ENCODE measurements at regions not wholly inside any gene's neighbourhood (a gene's known extent, or its start where the extent isn't known, plus 50 kb on each side); places are given as distances from the start of the nearest gene placed in this dataset.

GRCh38 chr16:5738586-5738985 lies 641.0 kb upstream of the EEF2KMT start:
- Histone ChIP-seq H3K27me3 (no peaks in the 10 kb centered on the region), H3K9me3 (no peaks in the 10 kb centered on the region), H3K4me3 (no peak overlapping the region), H3K4me1 (no peaks in the 10 kb centered on the region), H3K36me3 (ENCODE audit: low read depth, missing control alignments) (no peaks in the 10 kb centered on the region), H3K27ac (no peak overlapping the region)
- intact Hi-C loops (cut with DNase I; ENCODE audit: low total_unique reads): no loop called here
- TF ChIP-seq CTCF (IDR thresholded peaks at IDR 0.05) (no peak), POLR2A (IDR thresholded peaks at IDR 0.05) (no peak)
- WGBS, 2 donors: 36 to 56% methylated on average over 1 of the region's 1 CpG
- no peak for DNase-seq

DNA sequence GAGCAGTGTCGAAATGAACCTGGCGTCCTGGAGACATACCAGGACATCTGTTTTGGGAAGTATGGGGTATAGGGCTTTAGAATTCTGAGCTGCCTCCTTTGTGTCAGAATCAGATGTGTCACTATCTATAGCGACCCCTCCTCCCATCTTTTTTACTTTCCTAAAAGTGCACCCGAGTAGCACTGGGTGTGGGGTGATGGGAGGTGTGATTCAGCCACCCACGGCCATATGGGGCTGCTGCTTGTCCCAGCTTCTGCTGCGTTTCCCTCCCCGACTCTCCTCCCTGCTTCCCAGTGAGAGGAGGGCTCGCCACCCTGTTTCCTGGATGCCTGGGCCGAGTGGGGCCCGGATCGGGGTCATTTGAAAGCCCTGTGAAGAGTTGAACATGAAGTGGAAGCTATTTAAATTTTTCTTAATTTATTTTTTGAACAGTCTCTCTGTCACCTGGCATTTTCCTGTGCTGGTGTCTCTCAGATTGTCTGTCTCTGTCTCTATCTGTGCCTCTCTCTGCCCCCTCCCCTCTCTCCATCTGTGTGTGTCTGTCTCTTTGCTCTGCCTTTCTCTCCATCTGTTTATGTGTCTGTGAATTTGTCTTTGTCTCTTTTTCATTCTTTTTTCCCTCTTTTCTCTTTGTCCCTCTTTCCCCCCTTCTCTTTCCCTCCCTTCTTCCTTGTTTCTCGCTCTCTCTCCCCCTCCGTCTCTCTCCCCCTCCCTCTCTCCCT lies 638.8 kb upstream of the EEF2KMT start:
- H3K4me3 ChIP-seq: no peak overlapping the region
- TF ChIP-seq CTCF (IDR thresholded peaks at IDR 0.05) (no peak), POLR2A (IDR thresholded peaks at IDR 0.05) (no peak)
- no peaks in the 10 kb centered on the region for H3K27me3 ChIP-seq
- no peak overlapping the region for H3K27ac ChIP-seq
- DNase-seq: no peak
- intact Hi-C loops (cut with DNase I; ENCODE audit: low total_unique reads): no loop called here
- 51 to 58% methylated on average over 13 of the region's 13 CpGs for WGBS, 2 donors
- H3K9me3 ChIP-seq: no peaks in the 10 kb centered on the region
- H3K4me1 ChIP-seq: no peaks in the 10 kb centered on the region
- no peaks in the 10 kb centered on the region for H3K36me3 ChIP-seq (ENCODE audit: low read depth, missing control alignments)

GRCh38 chr16:5735444-5735843 lies 637.8 kb upstream of the EEF2KMT start:
- Histone ChIP-seq H3K4me3 (no peak overlapping the region), H3K9me3 (no peaks in the 10 kb centered on the region)
- intact Hi-C loops (cut with DNase I; ENCODE audit: low total_unique reads): no loop called here

DNA sequence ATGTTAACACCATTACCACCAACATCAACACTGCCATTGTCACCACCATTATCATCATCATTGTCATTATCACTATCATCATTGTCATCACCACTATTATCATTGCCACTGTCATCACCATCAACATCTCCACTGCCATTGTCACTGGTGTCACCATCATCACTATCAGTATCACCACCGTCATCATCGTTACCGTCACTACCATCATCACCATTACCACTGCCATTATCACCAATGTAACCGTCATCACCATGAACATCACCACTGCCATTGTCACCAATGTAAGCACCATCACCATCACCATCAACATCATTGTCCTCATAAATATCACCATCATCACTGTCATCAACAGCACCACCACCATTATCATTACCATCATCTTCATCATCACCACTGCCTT lies 633.2 kb upstream of the EEF2KMT start:
- no peaks in the 10 kb centered on the region for H3K4me1 ChIP-seq
- H3K9me3 ChIP-seq: no peaks in the 10 kb centered on the region
- no peak overlapping the region for H3K27ac ChIP-seq
- intact Hi-C loops (cut with DNase I; ENCODE audit: low total_unique reads): no loop called here
- no peak overlapping the region for H3K4me3 ChIP-seq
- no peak for DNase-seq
- no peaks in the 10 kb centered on the region for H3K36me3 ChIP-seq (ENCODE audit: low read depth, missing control alignments)
- WGBS, 2 donors: 94 to 97% methylated on average over 4 of the region's 4 CpGs
- no peaks in the 10 kb centered on the region for H3K27me3 ChIP-seq
- TF ChIP-seq POLR2A (IDR thresholded peaks at IDR 0.05) (no peak), CTCF (IDR thresholded peaks at IDR 0.05) (no peak)

More at GRCh38 chr16:5735444-5735843, 637.8 kb upstream of the EEF2KMT start:
- Histone ChIP-seq H3K27me3 (no peaks in the 10 kb centered on the region), H3K27ac (no peak overlapping the region), H3K4me1 (no peaks in the 10 kb centered on the region), H3K36me3 (ENCODE audit: low read depth, missing control alignments) (no peaks in the 10 kb centered on the region)
- TF ChIP-seq CTCF (IDR thresholded peaks at IDR 0.05): no peak
- TF ChIP-seq POLR2A (IDR thresholded peaks at IDR 0.05): no peak
- WGBS, 2 donors: 94 to 97% methylated on average over 11 to 12 of the region's 12 CpGs
- DNase-seq: no peak

DNA sequence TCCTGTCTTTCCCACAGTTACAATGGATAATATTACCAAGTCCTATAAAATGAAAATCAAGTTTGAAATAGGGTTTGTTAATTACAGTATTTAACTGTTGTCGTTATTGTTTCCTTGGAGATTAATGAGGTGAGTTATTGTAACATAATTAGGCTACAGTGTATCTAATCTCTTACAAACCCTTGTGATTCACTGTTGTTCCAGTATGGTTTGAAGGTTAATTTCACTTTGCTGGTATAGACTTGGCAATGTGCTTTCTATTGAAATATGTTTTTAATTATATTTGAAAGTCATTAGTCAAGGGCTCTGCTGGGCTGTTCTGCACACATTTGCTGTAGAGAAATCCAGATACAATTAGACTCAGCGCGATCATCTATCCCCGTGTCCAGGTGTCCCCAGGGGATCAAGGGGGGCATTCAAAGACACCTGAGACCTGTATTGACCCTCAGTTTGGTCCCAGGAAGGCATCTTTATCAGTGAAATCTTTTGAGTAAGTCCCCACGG lies 624.6 kb upstream of the EEF2KMT start:
- WGBS, 2 donors: 82 to 91% methylated on average over 5 of the region's 5 CpGs
- intact Hi-C loops (cut with DNase I; ENCODE audit: low total_unique reads): no loop called here
- Histone ChIP-seq H3K4me3 (no peak overlapping the region), H3K4me1 (no peaks in the 10 kb centered on the region), H3K9me3 (no peaks in the 10 kb centered on the region), H3K27ac (no peak overlapping the region), H3K27me3 (no peaks in the 10 kb centered on the region), H3K36me3 (ENCODE audit: low read depth, missing control alignments) (no peaks in the 10 kb centered on the region)
- TF ChIP-seq POLR2A (IDR thresholded peaks at IDR 0.05) (no peak), CTCF (IDR thresholded peaks at IDR 0.05) (no peak)
- DNase-seq: no peak
